Keratinocyte (primary cell): ENCODE measurements at regions not wholly inside any gene's neighbourhood (a gene's known extent, or its start where the extent isn't known, plus 50 kb on each side); places are given as distances from the start of the nearest gene placed in this dataset.

Experiments
- DNase-seq: peaks from one replicate; pipeline ENCODE4 v3.0.0-alpha.2; 2011; ENCODE audit warnings: low read depth, missing footprints, low spot score
- FAIRE-seq: peaks from 2 replicates; lab custom pipeline; 2011; peaks lifted over from hg19 to GRCh38; lab: Jason Lieb, UNC
- H2AFZ ChIP-seq: 2 replicates; pipeline ENCODE4 v1.6.0; 2012; ENCODE audit warnings: low read length, control low read depth, inconsistent platforms; ENCODE audit not compliant: control insufficient read depth
- H3K27ac ChIP-seq: 2 replicates; pipeline ENCODE4 v1.5.1; 2011; ENCODE audit warnings: low read length; ENCODE audit not compliant: control insufficient read depth, insufficient read depth
- H3K27me3 ChIP-seq: 3 replicates; pipeline ENCODE4 v1.6.0; 2011; ENCODE audit warnings: low read length; ENCODE audit not compliant: control insufficient read depth, insufficient read depth; ENCODE audit errors: extremely low read depth
- H3K36me3 ChIP-seq, 2 experiments: 2 replicates in 1 of 2; 3 replicates in 1 of 2; pipeline ENCODE4 v1.5.1; 2011; ENCODE audit warnings: low read length in 2 of 2, mild to moderate bottlenecking in 1 of 2; ENCODE audit not compliant: control insufficient read depth in 2 of 2, insufficient read depth in 2 of 2; ENCODE audit errors: extremely low read depth in 1 of 2
- H3K4me1 ChIP-seq: 3 replicates; pipeline ENCODE4 v1.5.1; 2011; ENCODE audit warnings: low read length; ENCODE audit not compliant: control insufficient read depth, insufficient read depth; ENCODE audit errors: extremely low read depth
- H3K4me2 ChIP-seq: 3 replicates; pipeline ENCODE4 v1.6.0; 2011; ENCODE audit warnings: low read depth, low read length; ENCODE audit not compliant: control insufficient read depth, insufficient read depth; ENCODE audit errors: extremely low read depth
- H3K4me3 ChIP-seq, 3 experiments: fragments of 200-600 bp in 1 of 3; sonication (generic) in 1 of 3; 2 replicates in 2 of 3; 3 replicates in 1 of 3; pipeline ENCODE4 v1.5.1; 2011 to 2016; ENCODE audit warnings: low read length in 3 of 3, mild to moderate bottlenecking in 3 of 3, control low read depth in 2 of 3, inconsistent platforms in 1 of 3, low read depth in 1 of 3, mixed read lengths in 1 of 3, mixed run types in 1 of 3, moderate library complexity in 1 of 3; ENCODE audit not compliant: control insufficient read depth in 2 of 3, insufficient read depth in 2 of 3; ENCODE audit errors: extremely low read depth in 1 of 3
- H3K79me2 ChIP-seq: 2 replicates; pipeline ENCODE4 v1.6.0; 2012; ENCODE audit warnings: low read length; ENCODE audit not compliant: control insufficient read depth, insufficient read depth
- H3K9ac ChIP-seq: 3 replicates; pipeline ENCODE4 v1.6.0; 2011; ENCODE audit warnings: low read length; ENCODE audit not compliant: control insufficient read depth, insufficient read depth; ENCODE audit errors: extremely low read depth
- H3K9me1 ChIP-seq: 3 replicates; pipeline ENCODE4 v1.6.0; 2011; ENCODE audit warnings: low read length; ENCODE audit not compliant: control insufficient read depth, insufficient read depth; ENCODE audit errors: extremely low read depth
- H3K9me3 ChIP-seq: 2 replicates; pipeline ENCODE4 v1.5.1; 2012; ENCODE audit warnings: low read depth, low read length; ENCODE audit not compliant: control insufficient read depth
- H4K20me1 ChIP-seq: 3 replicates; pipeline ENCODE4 v1.6.0; 2011; ENCODE audit warnings: low read length; ENCODE audit not compliant: control insufficient read depth, insufficient read depth; ENCODE audit errors: extremely low read depth
- EZH2 ChIP-seq: IDR thresholded peaks from one replicate; pipeline ENCODE4 v1.6.1; 2012; ENCODE audit warnings: inconsistent platforms, mild to moderate bottlenecking, low read length, moderate library complexity
- dilution Hi-C: fragments of 300-500 bp; cut with MboI; formaldehyde crosslinking; loops from one replicate; pipeline ENCODE4 v1.7.0; 2020; ENCODE audit warnings: low sequenced_read_pairs; ENCODE audit not compliant: extremely low pct_ligation_motif_present
- TF ChIP-seq, protein P1 (sequence below), 3 experiments: IDR thresholded peaks in 1 of 3; conservative IDR thresholded peaks in 1 of 3; optimal IDR thresholded peaks in 1 of 3; 2 replicates in 2 of 3; 3 replicates in 1 of 3; pipeline versions ENCODE3 to v1.5.1; 2011; ENCODE audit warnings: low read length in 3 of 3, mild to moderate bottlenecking in 3 of 3, moderate library complexity in 2 of 3, control low read depth in 1 of 3, inconsistent platforms in 1 of 3; ENCODE audit not compliant: insufficient read depth in 2 of 3; ENCODE audit errors: extremely low read depth in 1 of 3

DNA sequence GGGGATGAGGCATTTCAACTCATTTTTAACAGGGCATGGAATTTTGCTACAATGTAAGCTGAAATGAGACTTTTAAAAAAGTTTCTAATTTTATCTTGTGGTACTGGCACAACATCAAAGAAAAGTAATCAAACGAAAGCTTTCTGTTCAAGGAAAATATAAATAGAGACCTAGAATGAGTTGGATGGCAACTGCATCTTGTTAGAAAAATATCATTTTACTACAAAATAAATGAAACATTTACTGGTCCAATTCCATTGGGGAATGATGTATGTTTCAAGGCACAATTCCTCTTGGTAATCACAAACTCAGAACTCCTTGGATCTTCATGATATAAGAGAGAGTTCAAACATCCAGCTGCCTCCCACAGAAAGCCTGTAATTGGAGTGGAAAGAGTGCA is 102.8 kb downstream of the HMHB1 start:
- Histone ChIP-seq H3K4me2 (no peak overlapping the region), H2AFZ (no peak overlapping the region), H3K36me3 (no peaks in the 10 kb centered on the region), H3K79me2 (no peaks in the 10 kb centered on the region), H4K20me1 (no peaks in the 10 kb centered on the region), H3K27me3 (no peaks in the 10 kb centered on the region), H3K9ac (no peak overlapping the region), H3K4me1 (peaks cover 5% of the 10 kb centered on the region), H3K9me3 (no peaks in the 10 kb centered on the region), H3K27ac (no peak overlapping the region), H3K4me3 (no peak overlapping the region), H3K9me1 (no peaks in the 10 kb centered on the region)
- DNase-seq (no peak), FAIRE-seq (no peak)
- dilution Hi-C loops, result no loop called here
- TF ChIP-seq, protein P1, sequence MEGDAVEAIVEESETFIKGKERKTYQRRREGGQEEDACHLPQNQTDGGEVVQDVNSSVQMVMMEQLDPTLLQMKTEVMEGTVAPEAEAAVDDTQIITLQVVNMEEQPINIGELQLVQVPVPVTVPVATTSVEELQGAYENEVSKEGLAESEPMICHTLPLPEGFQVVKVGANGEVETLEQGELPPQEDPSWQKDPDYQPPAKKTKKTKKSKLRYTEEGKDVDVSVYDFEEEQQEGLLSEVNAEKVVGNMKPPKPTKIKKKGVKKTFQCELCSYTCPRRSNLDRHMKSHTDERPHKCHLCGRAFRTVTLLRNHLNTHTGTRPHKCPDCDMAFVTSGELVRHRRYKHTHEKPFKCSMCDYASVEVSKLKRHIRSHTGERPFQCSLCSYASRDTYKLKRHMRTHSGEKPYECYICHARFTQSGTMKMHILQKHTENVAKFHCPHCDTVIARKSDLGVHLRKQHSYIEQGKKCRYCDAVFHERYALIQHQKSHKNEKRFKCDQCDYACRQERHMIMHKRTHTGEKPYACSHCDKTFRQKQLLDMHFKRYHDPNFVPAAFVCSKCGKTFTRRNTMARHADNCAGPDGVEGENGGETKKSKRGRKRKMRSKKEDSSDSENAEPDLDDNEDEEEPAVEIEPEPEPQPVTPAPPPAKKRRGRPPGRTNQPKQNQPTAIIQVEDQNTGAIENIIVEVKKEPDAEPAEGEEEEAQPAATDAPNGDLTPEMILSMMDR (optimal IDR thresholded peaks at IDR 0.05 in 1 of 3, IDR thresholded peaks at IDR 0.05 in 1 of 3, conservative IDR thresholded peaks at IDR 0.05 in 1 of 3; ENCODE audit: extremely low read depth in 1 of 3, insufficient read depth in 2 of 3, low read length in 3 of 3), result no peak
- TF ChIP-seq EZH2, result no peak

DNA sequence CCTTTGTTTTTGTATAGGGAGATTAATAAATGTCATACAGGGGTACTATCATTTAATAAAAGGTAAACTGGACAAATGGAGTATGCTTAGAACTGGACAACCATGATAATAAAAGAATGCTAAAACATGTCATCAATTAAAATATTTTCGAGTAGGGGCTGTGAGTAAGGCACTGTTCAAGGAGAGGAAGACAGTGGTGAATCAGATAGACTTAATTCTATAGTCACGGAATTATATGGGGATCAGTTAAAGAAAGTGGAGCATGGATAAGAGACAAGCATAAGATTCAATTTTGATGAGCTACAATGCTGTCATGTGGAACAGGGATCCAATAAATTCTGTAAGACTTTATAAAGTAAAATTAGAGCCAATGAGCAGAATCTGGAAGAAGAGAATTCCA is 104.5 kb downstream of the HMHB1 start:
- Histone ChIP-seq H3K27ac (no peak overlapping the region), H2AFZ (no peak overlapping the region), H3K9ac (no peak overlapping the region), H3K9me3 (no peaks in the 10 kb centered on the region), H3K4me3 (no peak overlapping the region), H3K4me1 (peaks cover 14% of the 10 kb centered on the region), H4K20me1 (no peaks in the 10 kb centered on the region), H3K36me3 (no peaks in the 10 kb centered on the region), H3K79me2 (no peaks in the 10 kb centered on the region), H3K27me3 (no peaks in the 10 kb centered on the region), H3K9me1 (no peaks in the 10 kb centered on the region), H3K4me2 (no peak overlapping the region)
- no peak for FAIRE-seq
- dilution Hi-C loops, result no loop called here
- no peak for DNase-seq
- TF ChIP-seq, protein P1 (optimal IDR thresholded peaks at IDR 0.05 in 1 of 3, IDR thresholded peaks at IDR 0.05 in 1 of 3, conservative IDR thresholded peaks at IDR 0.05 in 1 of 3; ENCODE audit: extremely low read depth in 1 of 3, insufficient read depth in 2 of 3, low read length in 3 of 3), result no peak
- no peak for TF ChIP-seq EZH2
